ENCODE measurements at regions not wholly inside any gene's neighbourhood (a gene's known extent, or its start where the extent isn't known, plus 50 kb on each side); places are given as distances from the start of the nearest gene placed in this dataset.

- DNase-seq (ENCODE audit: low read depth), result no peak
Observed at GRCh38 chr16:5361322-5361721, 263.7 kb upstream of the EEF2KMT start.

- no peak for DNase-seq (ENCODE audit: low read depth)
Observed at GRCh38 chr16:5354645-5355044, 257.1 kb upstream of the EEF2KMT start.

GRCh38 chr16:5349670-5350517 lies 252.3 kb upstream of the EEF2KMT start:
- DNase-seq (ENCODE audit: low read depth), result no peak

- DNase-seq (ENCODE audit: low read depth), result no peak
Observed at GRCh38 chr16:5349101-5349500, 251.5 kb upstream of the EEF2KMT start.

- no peak for DNase-seq (ENCODE audit: low read depth)
Observed at GRCh38 chr16:5347561-5347960, 250.0 kb upstream of the EEF2KMT start.

GRCh38 chr16:5336941-5337340 lies 239.3 kb upstream of the EEF2KMT start:
- no peak for DNase-seq (ENCODE audit: low read depth)

- DNase-seq (ENCODE audit: low read depth), result no peak
Observed at GRCh38 chr16:5333991-5334390, 236.4 kb upstream of the EEF2KMT start.

- no peak for DNase-seq (ENCODE audit: low read depth)
Observed at GRCh38 chr16:5333126-5333525, 235.5 kb upstream of the EEF2KMT start.

GRCh38 chr16:5330058-5330457 lies 232.5 kb upstream of the EEF2KMT start:
- DNase-seq (ENCODE audit: low read depth), result no peak

- DNase-seq (ENCODE audit: low read depth), result no peak
Observed at GRCh38 chr16:5328546-5328945, 231.0 kb upstream of the EEF2KMT start.

GRCh38 chr16:5326395-5326794 lies 228.8 kb upstream of the EEF2KMT start:
- no peak for DNase-seq (ENCODE audit: low read depth)

- DNase-seq (ENCODE audit: low read depth), result no peak
Observed at GRCh38 chr16:5325932-5326331, 228.3 kb upstream of the EEF2KMT start.

- no peak for DNase-seq (ENCODE audit: low read depth)
Observed at GRCh38 chr16:5323284-5324141, 225.9 kb upstream of the EEF2KMT start.

GRCh38 chr16:5321930-5322329 lies 224.3 kb upstream of the EEF2KMT start:
- DNase-seq (ENCODE audit: low read depth), result no peak

GRCh38 chr16:5319799-5320198 lies 222.2 kb upstream of the EEF2KMT start:
- DNase-seq (ENCODE audit: low read depth), result no peak

- no peak for DNase-seq (ENCODE audit: low read depth)
Observed at GRCh38 chr16:5315914-5316313, 218.3 kb upstream of the EEF2KMT start.

- DNase-seq (ENCODE audit: low read depth), result no peak
Observed at GRCh38 chr16:5314377-5314776, 216.8 kb upstream of the EEF2KMT start.

GRCh38 chr16:5309946-5310611 lies 212.5 kb upstream of the EEF2KMT start:
- no peak for DNase-seq (ENCODE audit: low read depth)

- DNase-seq (ENCODE audit: low read depth), result no peak
Observed at GRCh38 chr16:5305023-5305422, 207.4 kb upstream of the EEF2KMT start.

- no peak for DNase-seq (ENCODE audit: low read depth)
Observed at GRCh38 chr16:5302372-5303114, 204.9 kb upstream of the EEF2KMT start.

GRCh38 chr16:5298202-5298601 lies 200.6 kb upstream of the EEF2KMT start:
- no peak for DNase-seq (ENCODE audit: low read depth)

- DNase-seq (ENCODE audit: low read depth), result no peak
Observed at GRCh38 chr16:5296176-5296575, 198.6 kb upstream of the EEF2KMT start.

All from GM04504 (cell line).